ENCODE measurements at regions not wholly inside any gene's neighbourhood (a gene's known extent, or its start where the extent isn't known, plus 50 kb on each side); places are given as distances from the start of the nearest gene placed in this dataset.

- intact Hi-C loops (cut with DNase I): no loop called here
- ATAC-seq (no peak), DNase-seq (no peak)
- Histone ChIP-seq H3K36me3 (no peaks in the 10 kb centered on the region), H3K9me3 (peaks cover 0 to 55% (median 11%) of the 10 kb centered on the region in 11 donors), H3K27me3 (no peaks in the 10 kb centered on the region), H3K27ac (no peak overlapping the region), H3K4me1 (no peaks in the 10 kb centered on the region), H3K4me3 (no peak overlapping the region)
- TF ChIP-seq CTCF (IDR thresholded peaks at IDR 0.05): no peak
- 88 to 91% methylated on average over 3 of the region's 3 CpGs for WGBS, 2 donors
Measured at GRCh38 chr10:43731486-43731885, 82.8 kb upstream of the ZNF32 start.

- TF ChIP-seq CTCF (IDR thresholded peaks at IDR 0.05): no peak
- Histone ChIP-seq H3K27ac (no peak overlapping the region), H3K36me3 (no peaks in the 10 kb centered on the region), H3K4me1 (no peaks in the 10 kb centered on the region), H3K27me3 (no peaks in the 10 kb centered on the region), H3K4me3 (no peak overlapping the region), H3K9me3 (peaks cover 0 to 82% (median 24%) of the 10 kb centered on the region in 11 donors)
- intact Hi-C loops (cut with DNase I): no loop called here
- 66 to 69% methylated on average over 26 of the region's 26 CpGs for WGBS, 2 donors
- ATAC-seq (no peak), DNase-seq (no peak)
Measured at GRCh38 chr10:43728425-43728824, 79.7 kb upstream of the ZNF32 start.

- Histone ChIP-seq H3K4me1 (no peaks in the 10 kb centered on the region), H3K4me3 (no peak overlapping the region), H3K36me3 (no peaks in the 10 kb centered on the region), H3K27ac (no peak overlapping the region), H3K9me3 (peaks cover 0 to 82% (median 24%) of the 10 kb centered on the region in 11 donors), H3K27me3 (no peaks in the 10 kb centered on the region)
- no peak for TF ChIP-seq CTCF (IDR thresholded peaks at IDR 0.05)
- intact Hi-C loops (cut with DNase I): no loop called here
- 85 to 86% methylated on average over 21 of the region's 21 CpGs for WGBS, 2 donors
- DNase-seq: no peak
- ATAC-seq: no peak
Measured at GRCh38 chr10:43727935-43728334, 79.3 kb upstream of the ZNF32 start.

GRCh38 chr10:43715334-43715733, 66.7 kb upstream of the ZNF32 start:
- ATAC-seq: no peak
- whole genome bisulfite sequencing, 2 donors: 91 to 92% methylated on average over 3 of the region's 3 CpGs
- H3K4me3 ChIP-seq: no peak overlapping the region

More at GRCh38 chr10:43715334-43715733, 66.7 kb upstream of the ZNF32 start:
- no peak for TF ChIP-seq CTCF (IDR thresholded peaks at IDR 0.05)
- H3K9me3 ChIP-seq: peaks cover 0 to 7% (median 0%) of the 10 kb centered on the region in 11 donors
- intact Hi-C loops (cut with DNase I): no loop called here
- no peaks in the 10 kb centered on the region for H3K4me1 ChIP-seq
- H3K36me3 ChIP-seq: no peaks in the 10 kb centered on the region
- no peaks in the 10 kb centered on the region for H3K27me3 ChIP-seq
- H3K27ac ChIP-seq: no peak overlapping the region
- no peak for DNase-seq

Measured in heart right ventricle (tissue), 16 donors.